ENCODE measurements at regions not wholly inside any gene's neighbourhood (a gene's known extent, or its start where the extent isn't known, plus 50 kb on each side); places are given as distances from the start of the nearest gene placed in this dataset.
"Not testable (repeated sequence)": the region's sequence is repeated elsewhere in the genome, so short reads cannot be mapped to it uniquely, and the experiment has no call there.

- not testable (repeated sequence) for DNase-seq
Observed at GRCh38 chr1:120619867-120620692, 103.7 kb upstream of the NBPF26 start.

- DNase-seq: not testable (repeated sequence)
Observed at GRCh38 chr1:120620693-120620969, 103.1 kb upstream of the NBPF26 start.

- not testable (repeated sequence) for DNase-seq
Observed at GRCh38 chr1:120621278-120621677, 102.5 kb upstream of the NBPF26 start.

GRCh38 chr1:120623539-120623938 lies 100.2 kb upstream of the NBPF26 start:
- DNase-seq: not testable (repeated sequence)

- DNase-seq: not testable (repeated sequence)
Observed at GRCh38 chr1:120624565-120625064, 99.1 kb upstream of the NBPF26 start.

- DNase-seq: not testable (repeated sequence)
Observed at GRCh38 chr1:120629832-120630455, 93.8 kb upstream of the NBPF26 start.

- DNase-seq: not testable (repeated sequence)
Observed at GRCh38 chr1:120634816-120635806, 88.6 kb upstream of the NBPF26 start.

GRCh38 chr1:120640261-120641013 lies 83.3 kb upstream of the NBPF26 start:
- DNase-seq: not testable (repeated sequence)

- DNase-seq: not testable (repeated sequence)
Observed at GRCh38 chr1:120641014-120641302, 82.8 kb upstream of the NBPF26 start.

GRCh38 chr1:120647182-120647581 lies 76.6 kb upstream of the NBPF26 start:
- DNase-seq: not testable (repeated sequence)

GRCh38 chr1:120648915-120649623 lies 74.7 kb upstream of the NBPF26 start:
- DNase-seq: not testable (repeated sequence)

- DNase-seq: not testable (repeated sequence)
Observed at GRCh38 chr1:120649730-120650129, 74.0 kb upstream of the NBPF26 start.

- DNase-seq: not testable (repeated sequence)
Observed at GRCh38 chr1:120654114-120654513, 69.6 kb upstream of the NBPF26 start.

- not testable (repeated sequence) for DNase-seq
Observed at GRCh38 chr1:120655394-120655793, 68.4 kb upstream of the NBPF26 start.

GRCh38 chr1:120656116-120656515 lies 67.6 kb upstream of the NBPF26 start:
- DNase-seq: not testable (repeated sequence)

- DNase-seq: not testable (repeated sequence)
Observed at GRCh38 chr1:120657804-120658203, 65.9 kb upstream of the NBPF26 start.

- DNase-seq: not testable (repeated sequence)
Observed at GRCh38 chr1:120658622-120659021, 65.1 kb upstream of the NBPF26 start.

GRCh38 chr1:120659133-120659532 lies 64.6 kb upstream of the NBPF26 start:
- DNase-seq: not testable (repeated sequence)

GRCh38 chr1:120664376-120665249 lies 59.1 kb upstream of the NBPF26 start:
- not testable (repeated sequence) for DNase-seq

GRCh38 chr1:120665250-120665577 lies 58.5 kb upstream of the NBPF26 start:
- not testable (repeated sequence) for DNase-seq

- not testable (repeated sequence) for DNase-seq
Observed at GRCh38 chr1:120668187-120668586, 55.6 kb upstream of the NBPF26 start.

Data from left hindlimb (tissue), 1 donor.